ENCODE measurements at regions not wholly inside any gene's neighbourhood (a gene's known extent, or its start where the extent isn't known, plus 50 kb on each side); places are given as distances from the start of the nearest gene placed in this dataset.

DNA sequence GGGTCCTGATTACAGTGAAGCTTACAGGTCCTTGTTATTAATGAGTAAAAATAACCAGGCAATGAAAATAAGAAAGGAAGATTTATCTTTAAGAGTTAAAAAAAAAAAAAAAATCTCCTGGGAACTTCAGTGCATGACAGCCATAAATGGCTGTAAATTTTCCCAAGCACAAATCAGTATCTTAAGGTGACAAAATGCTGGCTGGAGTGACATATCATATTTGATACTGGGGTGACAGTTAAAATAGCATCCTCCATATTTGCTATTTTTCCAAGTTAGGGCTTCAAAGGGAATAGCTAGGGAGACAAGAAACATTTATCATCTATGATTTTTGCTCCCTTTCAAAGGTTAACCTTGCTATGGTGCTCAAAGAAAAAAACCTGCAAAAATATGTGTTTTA lies 226.6 kb downstream of the PRDM2 start:
- no peak for DNase-seq

GRCh38 chr1:13927736-13928135 lies 227.7 kb downstream of the PRDM2 start:
- no peak for DNase-seq

GRCh38 chr1:13929313-13929712 lies 229.3 kb downstream of the PRDM2 start:
- DNase-seq, result no peak

GRCh38 chr1:13930151-13930550 lies 230.2 kb downstream of the PRDM2 start:
- DNase-seq, result no peak

- DNase-seq, result no peak
Measured at GRCh38 chr1:13931226-13931625, 231.2 kb downstream of the PRDM2 start.

- no peak for DNase-seq
Measured at GRCh38 chr1:13935336-13935735, 235.3 kb downstream of the PRDM2 start.

DNA sequence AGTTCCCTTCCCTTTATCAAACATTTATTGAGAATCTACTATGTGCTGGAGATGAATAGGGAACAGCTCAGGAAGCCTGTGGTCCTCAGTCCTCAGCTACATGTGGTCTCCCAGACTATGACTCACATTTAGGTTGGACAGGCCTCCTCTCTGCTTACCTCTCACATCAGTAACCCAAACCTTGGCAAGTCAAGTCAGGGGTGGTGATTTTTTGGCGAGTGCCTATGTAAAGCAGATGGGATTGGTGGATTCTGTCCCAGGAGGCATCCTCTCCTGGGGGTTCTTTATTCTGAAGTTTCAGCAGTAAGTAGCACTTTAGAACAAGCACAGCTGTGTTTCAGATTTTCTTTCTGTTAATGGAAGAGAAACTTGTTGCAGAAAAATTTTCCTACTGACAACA lies 241.3 kb downstream of the PRDM2 start:
- DNase-seq, result no peak

GRCh38 chr1:13943055-13943454 lies 243.1 kb downstream of the PRDM2 start:
- no peak for DNase-seq

DNA sequence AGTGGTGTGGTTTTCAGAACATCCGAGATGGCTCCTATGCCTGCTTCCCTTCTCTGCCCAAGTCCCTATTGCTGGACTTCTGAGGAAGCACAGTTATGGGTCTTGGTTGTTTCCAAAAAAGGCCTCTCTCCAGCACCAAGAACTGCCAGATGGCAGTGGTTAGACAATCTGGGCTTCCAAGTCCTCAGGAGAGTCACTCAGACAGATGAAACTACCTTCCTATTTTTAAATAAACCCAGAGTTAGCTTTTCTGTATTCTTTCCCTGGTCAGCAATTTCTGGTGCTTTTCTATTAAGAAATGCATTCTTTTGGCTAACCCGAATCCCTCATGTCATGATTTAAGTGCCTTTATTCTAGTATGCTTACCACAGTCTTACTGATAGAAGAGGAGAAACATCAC lies 245.9 kb downstream of the PRDM2 start:
- no peak for DNase-seq

DNA sequence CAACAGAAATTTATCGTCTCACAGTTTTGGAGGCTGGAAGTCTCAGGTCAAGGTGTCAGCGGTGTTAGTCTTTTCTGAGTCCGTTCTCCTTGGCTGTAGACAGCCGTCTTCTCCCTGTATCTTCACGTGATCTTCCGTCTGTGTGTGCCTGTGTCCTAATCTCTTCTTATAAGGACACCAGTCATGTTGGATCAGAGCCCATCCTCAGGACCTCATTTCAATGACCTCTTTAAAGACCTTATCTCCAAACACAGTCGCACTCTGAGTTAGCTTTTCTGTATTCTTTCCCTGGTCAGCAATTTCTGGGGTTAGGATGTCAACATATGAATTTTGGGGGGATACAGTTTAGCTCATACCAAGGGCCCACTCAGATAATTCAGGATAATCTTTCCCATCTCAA lies 247.7 kb downstream of the PRDM2 start:
- no peak for DNase-seq

GRCh38 chr1:13948396-13948795 lies 248.4 kb downstream of the PRDM2 start:
- DNase-seq, result no peak

DNA sequence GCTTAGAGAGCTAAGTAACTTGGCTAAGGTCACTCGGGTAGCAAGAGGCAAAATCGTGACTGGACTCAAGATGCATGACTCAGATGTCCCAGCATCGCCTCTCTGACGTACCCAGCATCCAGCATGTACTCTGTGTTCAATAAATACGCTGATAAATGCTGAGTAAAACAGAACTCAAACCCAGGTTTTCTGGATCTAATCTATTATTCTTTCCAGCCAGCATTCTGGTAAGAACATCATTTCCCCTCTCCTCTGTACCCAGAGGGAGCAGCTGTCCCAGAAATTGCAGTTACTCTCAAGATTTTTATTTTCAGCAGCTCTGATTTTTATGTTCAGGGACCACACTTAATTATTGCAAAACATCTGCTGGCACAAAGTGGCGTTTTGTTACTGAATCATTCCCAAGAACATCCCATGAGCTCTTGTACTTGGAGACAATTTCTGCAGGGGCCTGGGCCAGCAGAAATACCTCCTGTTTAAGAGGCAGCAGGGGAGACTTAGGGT lies 249.0 kb downstream of the PRDM2 start:
- no peak for DNase-seq

GRCh38 chr1:13949546-13949945 lies 249.6 kb downstream of the PRDM2 start:
- no peak for DNase-seq

GRCh38 chr1:13950637-13951036 lies 250.6 kb downstream of the PRDM2 start:
- DNase-seq, result no peak

GRCh38 chr1:13951793-13952751 lies 252.1 kb downstream of the PRDM2 start:
- no peak for DNase-seq

DNA sequence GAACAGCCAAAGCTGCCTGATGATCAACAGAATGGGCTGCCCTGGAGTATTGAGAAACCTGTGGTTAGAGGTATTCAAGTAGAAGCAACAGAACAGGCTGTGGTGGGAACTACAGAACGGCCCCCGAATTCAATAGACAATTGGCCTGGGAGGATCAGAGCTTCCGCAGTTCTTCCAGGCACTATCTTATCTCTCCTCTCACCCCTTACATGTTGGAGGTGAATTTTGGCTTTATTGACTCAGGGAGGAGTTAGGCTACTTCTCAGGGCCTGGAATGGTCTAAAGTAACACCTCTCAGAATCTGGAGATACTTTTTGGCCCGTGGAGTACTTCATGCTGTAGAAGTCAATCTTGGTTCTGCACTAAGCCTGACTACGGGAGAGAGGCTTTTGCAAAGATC lies 253.0 kb downstream of the PRDM2 start:
- DNase-seq, result no peak

DNA sequence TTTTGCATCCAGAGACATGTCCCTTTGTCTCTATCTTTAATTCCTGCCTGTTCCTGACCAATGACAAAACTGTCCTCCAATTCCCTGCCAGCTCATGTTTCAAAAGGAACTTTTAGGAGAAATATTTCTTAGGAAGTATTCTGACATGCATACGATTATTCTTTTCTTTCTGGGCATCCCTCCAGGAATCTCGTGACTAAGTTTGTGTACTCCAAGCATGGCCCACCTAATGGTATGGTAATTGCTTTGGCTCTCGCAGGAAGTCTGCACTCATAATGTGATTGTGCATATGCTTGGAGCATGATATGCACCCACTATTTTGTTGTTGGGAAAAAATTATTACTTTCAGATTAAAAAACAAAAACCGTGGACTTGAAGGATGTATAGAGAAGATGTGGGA lies 256.4 kb downstream of the PRDM2 start:
- DNase-seq, result no peak

DNA sequence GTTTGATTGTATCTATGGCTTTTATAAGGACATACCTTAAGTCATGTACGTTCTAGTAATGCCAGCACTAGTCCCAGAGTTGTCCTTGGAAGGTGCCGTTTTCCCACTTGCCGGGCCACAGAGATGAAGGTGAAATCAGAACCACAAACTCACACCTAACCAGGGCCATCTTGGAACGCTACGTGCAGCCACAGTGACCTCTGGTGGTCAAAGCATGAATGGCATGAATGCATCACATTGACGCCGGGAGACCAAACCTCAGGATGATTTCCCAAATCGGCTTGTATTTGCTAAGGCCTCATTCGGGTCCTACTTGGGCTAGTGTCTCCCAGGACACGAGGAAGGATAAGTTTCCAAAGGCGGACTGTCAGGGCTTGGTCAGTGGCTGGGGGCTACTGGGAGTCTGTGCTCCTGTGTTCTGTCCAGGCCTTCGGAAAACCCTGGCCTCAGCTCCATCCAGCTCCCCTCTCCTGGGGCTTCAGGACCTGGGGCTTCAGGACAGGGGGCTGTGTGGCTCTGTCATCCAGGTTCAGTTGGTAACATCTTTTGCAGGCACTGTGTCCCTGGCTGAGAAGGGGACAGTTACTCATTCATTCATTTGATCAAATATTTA lies 260.5 kb downstream of the PRDM2 start:
- DNase-seq, result peak; percentile 87

DNA sequence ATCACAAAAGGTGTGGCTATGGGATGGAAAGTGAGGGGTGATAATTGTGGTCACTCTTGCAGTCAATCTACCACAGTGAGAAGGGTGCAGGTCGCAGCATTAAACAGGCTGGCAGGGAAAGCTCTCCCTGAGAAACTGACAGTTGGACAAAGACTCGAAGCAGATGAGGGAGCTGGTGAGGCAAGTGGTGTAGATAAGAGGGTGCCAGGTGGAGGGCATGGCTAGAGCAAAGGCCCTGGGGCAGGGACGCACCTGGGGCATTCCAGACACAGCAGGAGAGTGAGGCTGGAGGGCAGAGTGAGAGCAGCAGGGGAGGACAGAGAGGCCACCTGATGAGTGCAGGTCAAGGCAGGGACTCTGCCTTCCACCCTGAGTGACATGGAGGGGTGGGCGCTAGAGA lies 264.8 kb downstream of the PRDM2 start:
- no peak for DNase-seq

DNA sequence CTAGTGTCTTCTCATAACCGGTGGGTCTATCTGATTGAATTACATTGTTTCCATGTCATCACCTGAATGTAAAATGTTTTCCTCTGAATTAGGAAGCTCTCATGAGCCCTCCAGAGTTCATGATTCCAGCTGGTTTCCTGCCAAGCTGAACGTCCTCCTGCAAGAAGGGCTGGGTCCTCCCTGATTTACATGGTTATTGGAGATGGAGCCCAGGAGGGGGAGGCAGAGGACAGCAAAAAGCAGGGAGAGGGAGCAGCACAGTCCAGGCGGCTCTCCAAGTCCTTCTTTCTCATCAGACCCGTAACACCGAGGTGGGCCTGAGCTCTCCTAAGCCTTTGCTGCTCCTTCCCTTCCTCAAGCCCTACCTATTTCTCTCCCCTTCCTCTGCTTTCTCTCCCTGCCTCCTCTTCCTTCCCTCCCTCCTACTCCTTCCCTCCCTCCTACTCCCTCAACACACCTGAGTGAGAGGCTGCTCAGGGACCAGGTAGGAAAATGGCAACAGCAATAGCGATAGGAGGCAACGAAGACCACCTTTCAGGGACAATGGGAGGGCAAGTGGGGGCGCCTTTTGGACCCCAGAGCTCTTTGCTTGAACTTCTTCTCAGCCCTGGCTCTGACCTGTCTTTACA lies 265.9 kb downstream of the PRDM2 start:
- no peak for DNase-seq

GRCh38 chr1:13967707-13968106 lies 267.7 kb downstream of the PRDM2 start:
- DNase-seq, result no peak

DNA sequence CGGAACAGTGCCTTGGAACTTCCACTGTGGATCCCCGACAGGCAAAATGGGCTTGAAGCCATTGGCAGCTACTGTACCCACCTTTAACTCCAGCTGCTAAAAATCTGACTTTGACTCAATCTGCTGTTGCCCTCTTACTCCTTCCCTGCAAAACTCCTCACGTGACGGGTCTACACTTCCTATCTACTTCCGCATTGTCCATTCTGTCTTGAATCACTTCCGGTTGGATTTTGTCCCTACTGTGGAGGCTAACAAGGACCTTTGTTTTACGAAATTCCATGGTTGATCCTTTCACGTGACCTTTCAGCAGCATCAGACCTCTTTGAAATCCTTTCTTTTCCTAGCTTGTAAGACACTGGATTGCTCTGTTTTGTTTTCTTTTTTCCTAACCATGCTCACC lies 268.4 kb downstream of the PRDM2 start:
- DNase-seq, result no peak

GRCh38 chr1:13970631-13971247 lies 270.8 kb downstream of the PRDM2 start:
- no peak for DNase-seq

All from activated effector memory CD4-positive, alpha-beta T cell treated with anti-CD3 and anti-CD28 coated beads, Interleukin-2, amount 50 U/mL, for 16 hours (primary cell).